ENCODE measurements at regions not wholly inside any gene's neighbourhood (a gene's known extent, or its start where the extent isn't known, plus 50 kb on each side); places are given as distances from the start of the nearest gene placed in this dataset.

DNA sequence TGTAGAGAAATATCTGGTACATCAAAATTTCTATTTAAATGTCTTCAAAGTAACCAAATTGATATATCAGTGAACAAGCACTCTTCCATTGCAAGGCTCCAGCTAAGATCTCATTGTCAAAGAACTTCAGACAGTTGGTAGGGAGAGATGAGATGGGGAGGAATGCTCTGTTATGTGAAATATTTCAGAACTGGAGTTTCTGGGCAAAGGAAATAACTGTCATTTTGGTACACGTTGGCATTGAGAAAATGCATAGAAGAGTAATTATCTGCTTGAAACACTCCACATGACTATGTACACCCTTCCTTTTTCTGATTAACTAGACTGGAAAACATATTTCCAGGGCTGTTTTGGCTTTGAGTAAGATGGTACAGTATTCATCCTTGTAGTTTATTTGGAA is 297.5 kb upstream of the RASGRP1 start:
- TF ChIP-seq CTCF (IDR thresholded peaks at IDR 0.05) = no peak

DNA sequence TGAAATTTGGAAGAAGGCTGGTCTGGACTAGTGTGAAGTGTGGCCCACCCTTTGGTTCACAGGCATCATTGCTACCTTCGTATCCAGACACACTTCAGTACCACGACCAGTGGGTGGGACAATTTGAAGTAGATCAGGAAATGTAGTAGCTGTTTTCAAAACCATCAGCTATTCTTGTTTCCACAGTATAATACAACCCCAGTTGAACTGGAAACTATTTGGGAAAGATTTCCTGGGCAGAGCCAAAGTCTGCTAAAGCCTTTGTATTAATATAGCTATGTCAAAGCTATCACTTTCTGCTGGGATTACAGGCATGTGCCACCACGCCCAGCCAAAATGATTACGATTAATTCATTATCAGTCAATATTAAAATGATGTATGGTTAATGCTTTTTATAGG is 298.8 kb upstream of the RASGRP1 start:
- no peak for TF ChIP-seq CTCF (IDR thresholded peaks at IDR 0.05)

GRCh38 chr15:38864122-38864521 is 299.5 kb upstream of the RASGRP1 start:
- TF ChIP-seq CTCF (IDR thresholded peaks at IDR 0.05) = no peak

- TF ChIP-seq CTCF (IDR thresholded peaks at IDR 0.05) = no peak
Measured at GRCh38 chr15:38864827-38865581, 300.4 kb upstream of the RASGRP1 start.

- no peak for TF ChIP-seq CTCF (IDR thresholded peaks at IDR 0.05)
Measured at GRCh38 chr15:38867556-38867955, 302.9 kb upstream of the RASGRP1 start.

DNA sequence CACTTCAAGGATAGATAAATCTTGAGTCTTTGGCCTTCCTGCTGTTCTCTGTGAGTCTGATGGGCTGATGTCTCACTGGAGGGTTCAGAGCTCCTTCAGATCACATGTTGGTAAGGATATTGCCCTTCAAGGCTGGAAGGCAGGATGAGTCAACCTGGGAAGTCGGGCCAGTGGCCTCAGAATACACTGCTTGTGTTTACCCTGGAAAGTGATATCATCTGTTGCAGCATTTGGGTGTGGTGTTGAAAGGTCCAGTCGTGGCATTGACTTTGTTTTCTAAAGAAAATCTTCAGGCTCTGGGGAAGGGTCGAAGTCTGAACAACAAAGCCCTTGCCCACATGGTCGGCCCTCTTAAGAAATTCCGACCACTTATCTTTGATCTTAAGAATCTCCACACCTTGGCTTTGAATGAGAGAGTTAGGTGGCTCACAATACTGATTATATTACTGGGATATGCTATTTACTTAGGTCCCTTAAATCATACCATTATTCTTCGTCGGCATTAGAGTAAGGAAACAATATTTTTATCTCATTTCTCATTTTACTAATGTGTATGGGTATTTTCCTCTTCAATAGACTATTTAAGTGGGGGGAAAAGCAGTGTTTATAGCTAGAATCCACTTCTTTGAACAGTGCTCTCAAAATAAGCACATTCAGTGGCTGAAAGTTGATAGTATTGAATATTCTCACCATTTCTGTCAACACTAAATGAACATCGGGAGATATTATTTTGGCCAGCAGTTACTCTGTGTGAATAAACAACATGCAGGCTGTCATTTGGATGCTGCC is 303.9 kb upstream of the RASGRP1 start:
- TF ChIP-seq CTCF (IDR thresholded peaks at IDR 0.05) = no peak

DNA sequence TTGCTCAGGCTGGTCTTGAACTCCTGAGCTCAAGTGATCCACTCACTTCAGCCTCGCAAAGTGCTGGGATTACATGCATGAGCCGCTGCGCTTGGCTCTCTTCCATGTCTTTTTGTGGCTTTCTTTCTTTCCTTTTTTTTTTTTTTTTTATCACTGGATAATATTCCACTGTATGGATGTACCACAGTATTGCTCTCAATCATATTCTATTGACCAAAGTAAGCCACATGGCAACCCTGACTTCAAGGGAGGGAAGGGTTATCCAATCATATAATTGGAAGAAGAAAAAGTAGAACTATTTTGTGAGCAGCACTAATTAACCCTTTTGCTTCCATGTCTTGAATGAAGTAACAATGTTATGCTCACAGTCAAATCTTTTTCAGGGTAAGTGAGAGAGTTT is 307.0 kb upstream of the RASGRP1 start:
- no peak for TF ChIP-seq CTCF (IDR thresholded peaks at IDR 0.05)

Data from LNCAP (cell line).